ENCODE measurements at regions not wholly inside any gene's neighbourhood (a gene's known extent, or its start where the extent isn't known, plus 50 kb on each side); places are given as distances from the start of the nearest gene placed in this dataset.
A peak's percentile ranks its signal among the peaks of the same experiment; 100 is the strongest.
"Not testable (repeated sequence)": the region's sequence is repeated elsewhere in the genome, so short reads cannot be mapped to it uniquely, and the experiment has no call there.

DNA sequence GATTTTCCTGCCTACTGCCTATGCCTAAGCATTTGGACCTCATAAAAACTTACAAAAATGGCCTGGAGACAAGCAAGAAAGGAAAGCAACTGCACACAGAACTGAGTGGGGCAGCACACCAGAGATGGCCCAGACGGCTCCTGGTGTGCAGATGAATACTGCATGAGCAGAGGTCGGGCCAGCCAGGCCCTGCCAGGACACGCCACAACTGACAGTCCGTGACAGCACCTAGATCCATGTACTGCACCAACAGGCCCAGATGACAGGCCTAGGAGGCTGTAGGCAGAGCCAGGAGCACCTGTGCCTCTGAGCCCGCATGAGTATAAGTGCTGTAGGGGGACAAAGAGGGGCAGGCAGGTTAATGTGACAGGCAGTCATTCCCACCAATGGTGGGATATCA is 160.2 kb downstream of the IGLL1 start:
- Histone ChIP-seq H3K9me3 (no peaks in the 10 kb centered on the region), H3K4me3 (no peak overlapping the region), H3K36me3 (no peaks in the 10 kb centered on the region), H3K27me3 (peaks cover 0 to 24% (median 0%) of the 10 kb centered on the region in 3 donors), H3K4me1 (no peaks in the 10 kb centered on the region), H3K27ac (no peak overlapping the region)
- intact Hi-C loops (cut with DNase I; ENCODE audit: low total_unique reads) = no loop called here
- TF ChIP-seq POLR2A (IDR thresholded peaks at IDR 0.05) (no peak), EP300 (IDR thresholded peaks at IDR 0.05) (no peak), POLR2AphosphoS5 (IDR thresholded peaks at IDR 0.05) (no peak)
- TF ChIP-seq, protein P1, sequence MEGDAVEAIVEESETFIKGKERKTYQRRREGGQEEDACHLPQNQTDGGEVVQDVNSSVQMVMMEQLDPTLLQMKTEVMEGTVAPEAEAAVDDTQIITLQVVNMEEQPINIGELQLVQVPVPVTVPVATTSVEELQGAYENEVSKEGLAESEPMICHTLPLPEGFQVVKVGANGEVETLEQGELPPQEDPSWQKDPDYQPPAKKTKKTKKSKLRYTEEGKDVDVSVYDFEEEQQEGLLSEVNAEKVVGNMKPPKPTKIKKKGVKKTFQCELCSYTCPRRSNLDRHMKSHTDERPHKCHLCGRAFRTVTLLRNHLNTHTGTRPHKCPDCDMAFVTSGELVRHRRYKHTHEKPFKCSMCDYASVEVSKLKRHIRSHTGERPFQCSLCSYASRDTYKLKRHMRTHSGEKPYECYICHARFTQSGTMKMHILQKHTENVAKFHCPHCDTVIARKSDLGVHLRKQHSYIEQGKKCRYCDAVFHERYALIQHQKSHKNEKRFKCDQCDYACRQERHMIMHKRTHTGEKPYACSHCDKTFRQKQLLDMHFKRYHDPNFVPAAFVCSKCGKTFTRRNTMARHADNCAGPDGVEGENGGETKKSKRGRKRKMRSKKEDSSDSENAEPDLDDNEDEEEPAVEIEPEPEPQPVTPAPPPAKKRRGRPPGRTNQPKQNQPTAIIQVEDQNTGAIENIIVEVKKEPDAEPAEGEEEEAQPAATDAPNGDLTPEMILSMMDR (IDR thresholded peaks at IDR 0.05) = no peak
- peak in 1 of 2 donors; percentile 8 for DNase-seq
- 70 to 91% (median 85%) methylated on average over 5 of the region's 5 CpGs for WGBS, 5 donors

DNA sequence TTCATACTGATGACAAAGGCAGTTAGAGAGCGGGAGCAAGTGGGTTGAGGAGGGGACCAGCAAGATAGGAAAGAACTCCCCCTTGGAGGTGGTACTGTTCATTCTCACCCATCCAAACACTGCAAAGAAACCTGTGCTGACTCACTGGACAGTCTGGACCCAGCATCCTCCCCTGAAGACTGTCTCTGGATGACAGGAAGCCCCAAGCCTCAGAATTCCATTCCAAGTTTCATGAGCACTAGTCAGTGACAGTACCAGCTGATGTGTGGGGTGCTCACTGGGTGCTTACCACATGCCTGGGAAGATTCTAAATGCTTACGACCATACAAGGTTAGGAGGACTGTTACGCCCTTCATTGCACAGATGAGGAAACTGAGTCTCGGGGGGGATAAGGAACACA is 160.9 kb downstream of the IGLL1 start:
- TF ChIP-seq EP300 (IDR thresholded peaks at IDR 0.05) = no peak
- TF ChIP-seq POLR2A (IDR thresholded peaks at IDR 0.05) = no peak
- TF ChIP-seq, protein P1 (IDR thresholded peaks at IDR 0.05) = no peak
- TF ChIP-seq POLR2AphosphoS5 (IDR thresholded peaks at IDR 0.05) = no peak
- DNase-seq = peak in 1 of 2 donors; percentile 5
- Histone ChIP-seq H3K27me3 (peaks cover 0 to 29% (median 0%) of the 10 kb centered on the region in 3 donors), H3K9me3 (no peaks in the 10 kb centered on the region), H3K4me1 (no peaks in the 10 kb centered on the region), H3K27ac (no peak overlapping the region), H3K4me3 (no peak overlapping the region), H3K36me3 (no peaks in the 10 kb centered on the region)
- intact Hi-C loops (cut with DNase I; ENCODE audit: low total_unique reads) = no loop called here
- 67 to 95% (median 91%) methylated on average over 4 of the region's 4 CpGs for WGBS, 5 donors

DNA sequence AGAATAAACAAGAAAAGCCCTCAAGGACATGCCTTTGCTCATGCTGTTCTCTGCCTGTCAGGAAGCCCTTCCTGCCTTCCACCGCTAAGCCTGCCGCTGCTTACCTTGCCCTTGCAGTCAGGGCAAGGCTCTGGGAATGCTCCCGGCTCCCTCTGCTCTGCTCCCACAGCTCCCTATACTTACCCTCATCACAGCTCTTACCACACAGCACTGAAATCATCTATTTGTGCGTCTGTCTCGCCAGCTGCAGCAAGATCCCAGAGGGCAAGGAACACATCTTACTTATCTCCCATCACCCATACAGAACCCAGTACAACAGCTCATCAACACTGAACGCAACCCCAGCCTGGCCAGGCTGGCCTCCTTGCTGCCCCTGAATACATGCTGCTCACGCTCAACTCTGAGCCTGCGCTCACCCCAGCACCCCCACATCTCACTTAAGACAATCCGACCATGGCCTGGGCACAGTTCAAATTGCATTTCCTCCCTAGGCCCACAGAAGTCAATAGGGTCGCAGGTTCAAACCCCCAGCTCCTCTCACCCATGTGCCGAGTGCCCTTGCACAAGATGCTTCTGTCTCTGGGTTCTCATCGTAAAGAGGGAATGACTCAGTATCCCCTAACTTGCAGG is 161.8 kb downstream of the IGLL1 start:
- peak in 1 of 2 donors; percentile 17 for DNase-seq
- H3K4me1 ChIP-seq = no peaks in the 10 kb centered on the region
- peaks cover 0 to 29% (median 0%) of the 10 kb centered on the region in 3 donors for H3K27me3 ChIP-seq
- TF ChIP-seq, protein P1 (IDR thresholded peaks at IDR 0.05) = no peak
- no peak for TF ChIP-seq POLR2A (IDR thresholded peaks at IDR 0.05)
- no peak for TF ChIP-seq POLR2AphosphoS5 (IDR thresholded peaks at IDR 0.05)
- no peaks in the 10 kb centered on the region for H3K9me3 ChIP-seq
- WGBS, 5 donors = 74 to 82% (median 76%) methylated on average over 12 of the region's 12 CpGs
- no peak overlapping the region for H3K4me3 ChIP-seq
- no peak overlapping the region for H3K27ac ChIP-seq
- intact Hi-C loops (cut with DNase I; ENCODE audit: low total_unique reads) = no loop called here
- H3K36me3 ChIP-seq = no peaks in the 10 kb centered on the region

DNA sequence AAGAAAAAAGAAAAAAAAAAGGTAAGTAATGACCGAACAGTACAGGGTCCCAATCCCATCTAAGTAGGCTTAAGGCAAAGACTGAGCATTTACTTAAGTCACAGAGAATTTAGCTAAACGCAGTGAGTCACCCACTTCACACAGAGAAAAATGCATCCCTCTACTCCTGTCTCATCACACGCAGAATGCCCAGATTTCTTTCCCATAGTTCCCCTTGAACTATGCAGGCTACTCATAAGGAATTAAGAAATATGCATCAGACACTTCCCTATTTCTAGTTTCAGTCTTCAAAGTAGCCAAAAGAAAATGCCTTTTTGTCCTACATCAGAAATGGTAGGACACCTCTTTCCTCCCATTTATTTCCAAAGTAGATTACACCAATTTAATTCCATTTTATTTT is 162.8 kb downstream of the IGLL1 start:
- H3K36me3 ChIP-seq; intact Hi-C loops (cut with DNase I; ENCODE audit: low total_unique reads); H3K4me1 ChIP-seq; H3K4me3 ChIP-seq; DNase-seq; H3K27ac ChIP-seq; H3K9me3 ChIP-seq: not testable (repeated sequence)
- WGBS, 5 donors = 74 to 94% (median 77%) methylated on average over 3 of the region's 3 CpGs
- peaks cover 0 to 29% (median 0%) of the 10 kb centered on the region in 3 donors for H3K27me3 ChIP-seq

DNA sequence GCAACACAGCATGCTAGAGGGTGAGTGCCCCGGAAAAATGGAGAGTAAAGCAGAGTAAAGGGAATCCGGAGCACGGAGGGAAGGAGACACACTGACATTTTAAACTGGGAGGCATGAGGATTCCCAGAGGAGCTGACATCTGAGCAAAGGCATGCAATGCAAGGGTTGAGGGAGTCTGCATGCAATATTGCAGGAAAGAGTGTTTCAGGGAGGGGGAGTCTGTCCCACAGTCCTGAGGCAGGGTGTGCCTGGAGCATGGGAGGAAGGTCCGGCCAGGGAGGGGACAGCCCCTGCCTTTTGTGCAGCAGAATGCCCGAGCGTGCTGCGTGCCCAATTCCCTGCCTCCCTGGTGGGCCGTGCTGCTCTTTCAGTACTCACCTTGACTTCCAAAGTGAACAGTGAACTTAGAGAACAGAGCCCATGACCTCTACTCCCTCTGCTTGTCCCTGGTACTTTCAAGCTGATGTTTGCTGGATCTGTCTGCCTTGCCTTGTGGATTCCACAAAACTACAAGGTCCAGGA is 163.9 kb downstream of the IGLL1 start:
- intact Hi-C loops (cut with DNase I; ENCODE audit: low total_unique reads); H3K36me3 ChIP-seq: not testable (repeated sequence)
- peak in 1 of 2 donors; percentile 16 for DNase-seq

More for the DNA sequence above, 163.9 kb downstream of the IGLL1 start:
- peaks cover 0 to 29% (median 0%) of the 10 kb centered on the region in 3 donors for H3K27me3 ChIP-seq
- H3K27ac ChIP-seq, H3K9me3 ChIP-seq, H3K4me1 ChIP-seq, H3K4me3 ChIP-seq: not testable (repeated sequence)
- WGBS, 5 donors = 61 to 84% (median 76%) methylated on average over 5 to 8 of the region's 8 CpGs

All from stomach (tissue), 8 donors.